ENCODE measurements at regions not wholly inside any gene's neighbourhood (a gene's known extent, or its start where the extent isn't known, plus 50 kb on each side); places are given as distances from the start of the nearest gene placed in this dataset.

DNA sequence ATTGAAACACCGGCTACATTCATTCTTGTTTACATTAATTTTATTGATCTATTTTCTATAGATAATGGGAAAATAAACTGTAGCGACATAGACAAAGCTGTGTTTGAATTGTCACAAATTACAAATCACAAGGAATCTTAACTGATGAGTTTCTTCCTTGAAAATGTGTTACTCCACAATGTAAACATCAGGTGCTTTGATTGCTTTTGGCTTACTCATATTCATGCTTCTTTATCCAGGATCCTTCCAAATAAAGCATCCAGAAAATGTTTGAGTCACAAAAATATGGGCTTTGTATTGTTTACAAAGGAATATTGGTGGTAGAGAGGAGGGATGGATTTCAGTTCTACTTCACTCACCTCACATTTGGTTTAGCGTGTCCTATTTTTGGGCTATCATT lies 64.0 kb downstream of the BMP2 start:
- in situ Hi-C loops (cut with MboI; ENCODE audit: low pct_unique_long_range_greater_than_20kb, low sequenced_read_pairs) = no loop called here
- no peak for DNase-seq

DNA sequence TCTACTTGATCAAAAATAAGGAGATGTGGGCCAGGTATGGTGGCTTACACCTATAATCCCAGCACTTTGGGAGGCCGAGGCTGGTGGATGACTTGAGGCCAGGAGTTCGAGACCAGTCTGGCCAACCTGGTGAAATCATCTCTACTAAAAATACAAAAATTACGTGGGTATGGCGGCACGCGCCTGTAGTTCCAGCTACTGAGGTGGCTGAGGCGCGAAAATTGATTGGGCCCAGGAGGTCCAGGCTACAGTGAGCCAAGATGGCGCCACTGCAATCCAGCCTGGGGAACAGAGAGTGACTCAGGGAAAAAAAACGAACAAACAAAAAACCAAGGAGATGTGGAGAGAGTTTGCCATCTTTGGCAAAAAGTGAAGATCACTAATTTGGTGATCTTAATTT lies 65.3 kb downstream of the BMP2 start:
- in situ Hi-C loops (cut with MboI; ENCODE audit: low pct_unique_long_range_greater_than_20kb, low sequenced_read_pairs) = no loop called here

DNA sequence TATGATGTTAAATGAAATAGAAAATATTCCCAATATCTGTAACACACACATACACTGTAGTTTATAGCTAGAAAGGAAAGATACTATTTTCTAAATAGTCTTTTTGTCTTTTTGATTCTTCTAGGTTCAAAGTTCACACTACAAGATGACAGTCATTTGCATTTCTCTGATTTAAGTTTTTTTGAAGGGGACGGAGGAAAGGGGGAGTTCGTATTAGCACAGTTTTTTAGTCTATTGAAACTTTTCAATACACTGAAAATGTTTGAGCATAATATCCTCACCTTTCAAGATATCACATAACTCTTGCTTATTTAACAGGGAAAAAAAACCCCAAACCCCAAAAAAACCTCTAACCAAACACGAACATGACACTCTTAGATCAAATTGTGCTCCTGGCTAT lies 68.1 kb downstream of the BMP2 start:
- in situ Hi-C loops (cut with MboI; ENCODE audit: low pct_unique_long_range_greater_than_20kb, low sequenced_read_pairs) = no loop called here
- DNase-seq = no peak

More for the DNA sequence above, 65.3 kb downstream of the BMP2 start:
- DNase-seq = no peak

DNA sequence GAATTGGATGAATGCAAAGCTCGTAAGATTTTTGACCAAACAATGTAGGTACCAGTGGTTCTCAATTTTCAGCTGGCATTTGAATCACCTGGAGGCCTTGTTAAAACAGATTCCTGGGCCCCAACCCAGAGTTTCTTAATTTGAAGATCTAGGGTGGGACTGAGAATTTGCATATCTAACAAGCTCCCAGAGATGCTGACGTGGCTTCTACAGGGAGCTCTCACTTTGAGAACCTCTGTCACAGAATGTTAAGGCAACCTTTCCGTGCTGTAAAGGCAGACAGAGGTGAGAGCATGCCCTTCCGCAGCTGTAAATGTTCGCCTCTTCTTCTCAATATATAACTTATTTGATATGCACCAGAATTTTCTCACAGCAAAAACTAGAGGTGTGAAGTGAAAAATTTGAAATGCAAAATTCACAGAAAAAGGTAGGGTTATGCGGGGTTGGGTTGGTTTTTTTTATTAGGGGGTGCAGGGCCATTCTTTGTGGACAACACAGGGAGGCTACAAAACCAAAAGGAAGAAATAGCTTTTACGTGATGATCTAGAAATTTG lies 69.4 kb downstream of the BMP2 start:
- DNase-seq = no peak
- in situ Hi-C loops (cut with MboI; ENCODE audit: low pct_unique_long_range_greater_than_20kb, low sequenced_read_pairs) = no loop called here

DNA sequence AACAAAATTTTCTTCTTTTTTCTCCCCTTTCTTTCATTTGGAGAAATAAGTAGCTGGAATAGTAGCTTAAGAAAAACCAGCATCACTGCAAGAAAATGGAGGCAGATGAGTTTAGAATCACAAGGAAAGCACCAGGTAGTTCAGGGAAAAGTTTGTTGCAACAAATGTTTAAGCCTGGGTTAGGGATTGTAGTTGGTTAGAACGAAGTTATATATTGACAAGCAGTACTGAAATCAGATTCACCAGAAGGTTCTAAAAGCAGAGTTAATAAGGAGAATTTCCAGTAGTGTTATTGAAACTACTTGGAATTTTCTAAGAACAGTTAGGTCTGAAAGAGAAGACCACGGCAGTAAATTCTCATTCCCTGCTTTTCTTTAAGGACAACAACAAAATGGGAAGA lies 70.2 kb downstream of the BMP2 start:
- in situ Hi-C loops (cut with MboI; ENCODE audit: low pct_unique_long_range_greater_than_20kb, low sequenced_read_pairs) = no loop called here
- no peak for DNase-seq

DNA sequence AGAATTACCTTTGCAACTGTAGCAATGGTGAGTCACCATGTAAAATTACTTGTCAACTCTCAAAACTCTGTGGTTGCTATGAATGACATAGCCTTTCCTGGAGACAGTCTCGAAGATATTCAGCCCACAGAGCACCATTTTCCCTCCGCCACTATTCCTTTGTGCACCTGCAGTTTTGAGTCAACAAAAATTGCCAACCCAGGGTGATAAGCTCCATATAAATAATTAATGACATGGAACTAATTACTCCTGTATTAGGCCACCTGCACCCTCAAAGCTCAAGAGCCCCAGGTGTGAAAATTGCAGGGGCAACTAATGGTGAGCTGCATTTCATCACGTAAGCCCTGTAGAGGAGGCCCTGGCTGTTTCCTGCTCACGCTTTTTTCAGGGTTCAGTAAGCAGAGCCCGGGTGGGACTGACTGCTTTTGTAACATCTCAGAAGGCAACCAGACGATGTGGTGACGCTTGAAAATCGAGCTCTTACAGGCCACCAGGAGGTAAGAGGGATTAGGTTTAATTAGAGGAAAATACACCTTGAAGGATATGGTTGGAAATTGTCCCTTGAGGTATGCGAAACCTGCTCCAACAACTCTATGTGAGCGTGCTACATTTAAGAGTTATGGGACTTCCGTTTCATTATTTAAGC lies 70.8 kb downstream of the BMP2 start:
- no peak for DNase-seq
- in situ Hi-C loops (cut with MboI; ENCODE audit: low pct_unique_long_range_greater_than_20kb, low sequenced_read_pairs) = no loop called here

DNA sequence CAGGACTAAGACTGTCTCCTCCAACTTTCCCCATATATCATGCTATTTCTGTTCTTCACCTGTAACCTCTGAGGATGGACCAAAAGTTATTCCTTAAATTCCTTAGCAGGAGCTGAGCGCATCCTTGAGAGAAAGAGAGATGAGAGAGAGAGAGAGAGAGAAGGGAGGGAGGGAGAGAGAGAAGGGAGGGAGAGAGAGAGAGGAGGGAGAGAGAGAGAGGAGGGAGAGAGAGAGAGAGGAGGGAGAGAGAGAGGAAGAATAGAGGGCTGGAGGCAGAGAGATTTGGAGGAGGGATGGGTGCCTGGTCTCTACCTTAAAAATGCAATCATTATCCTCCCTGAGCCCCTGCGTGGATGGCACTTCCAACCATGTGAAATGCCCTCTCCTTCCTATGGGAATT lies 73.6 kb downstream of the BMP2 start:
- in situ Hi-C loops (cut with MboI; ENCODE audit: low pct_unique_long_range_greater_than_20kb, low sequenced_read_pairs) = no loop called here
- DNase-seq = no peak

DNA sequence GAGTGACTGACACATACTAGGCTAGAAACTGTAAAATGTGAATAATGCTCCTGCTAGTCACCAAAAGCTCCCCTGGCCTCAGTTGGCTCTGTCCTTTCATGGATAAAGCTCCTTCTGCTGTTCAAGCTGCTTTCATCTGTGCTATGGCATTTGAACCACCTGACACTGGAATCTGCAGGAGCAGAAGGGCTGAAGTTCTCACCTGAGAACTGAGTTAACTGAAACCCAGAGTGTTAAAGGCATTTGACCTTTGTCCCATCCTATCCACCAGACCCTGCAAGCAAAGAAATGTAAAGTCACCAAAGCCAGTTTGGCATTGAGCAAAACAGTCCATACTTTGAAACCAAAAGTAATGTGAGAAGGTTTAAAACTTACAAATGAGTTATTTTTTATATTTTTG lies 77.7 kb downstream of the BMP2 start:
- in situ Hi-C loops (cut with MboI; ENCODE audit: low pct_unique_long_range_greater_than_20kb, low sequenced_read_pairs) = no loop called here
- DNase-seq = no peak

DNA sequence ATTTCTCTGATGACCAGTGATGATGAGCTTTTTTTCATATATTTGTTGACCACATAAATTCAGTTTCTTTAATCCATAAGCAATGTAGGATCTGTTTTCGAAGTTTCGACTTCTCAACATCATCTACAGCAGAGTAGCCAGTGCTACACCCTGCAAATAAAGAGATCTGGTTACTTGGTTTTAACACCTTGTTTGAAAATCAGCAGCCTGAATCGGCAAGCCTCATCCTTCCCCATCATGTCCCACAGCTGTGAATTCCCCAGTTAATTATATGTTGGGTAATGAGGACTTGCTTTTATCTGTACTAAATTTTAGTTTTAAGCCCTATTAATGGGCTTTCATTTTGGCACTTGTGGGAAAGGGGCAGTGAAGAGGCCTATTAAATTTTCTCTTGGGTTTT lies 80.6 kb downstream of the BMP2 start:
- in situ Hi-C loops (cut with MboI; ENCODE audit: low pct_unique_long_range_greater_than_20kb, low sequenced_read_pairs) = no loop called here
- no peak for DNase-seq

DNA sequence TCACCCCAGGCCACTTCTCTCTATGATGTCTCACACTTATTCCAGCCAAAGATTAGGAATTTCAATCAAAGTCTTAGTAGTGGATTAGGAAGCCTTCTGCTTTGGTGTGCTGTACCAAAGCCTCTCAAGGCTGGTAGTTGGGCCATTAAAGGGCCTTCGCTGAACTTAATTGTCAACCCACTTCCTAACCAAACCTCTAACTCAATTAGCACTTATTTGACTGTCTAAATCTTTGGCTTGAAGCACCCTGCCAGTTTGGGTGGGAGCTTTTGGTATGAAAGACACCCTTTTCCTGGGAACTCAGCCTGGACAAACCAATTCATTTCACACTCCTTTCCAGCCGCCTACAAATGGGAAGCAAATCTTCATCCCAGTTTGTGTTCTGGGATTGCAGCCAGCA lies 81.5 kb downstream of the BMP2 start:
- in situ Hi-C loops (cut with MboI; ENCODE audit: low pct_unique_long_range_greater_than_20kb, low sequenced_read_pairs) = no loop called here
- DNase-seq = no peak

DNA sequence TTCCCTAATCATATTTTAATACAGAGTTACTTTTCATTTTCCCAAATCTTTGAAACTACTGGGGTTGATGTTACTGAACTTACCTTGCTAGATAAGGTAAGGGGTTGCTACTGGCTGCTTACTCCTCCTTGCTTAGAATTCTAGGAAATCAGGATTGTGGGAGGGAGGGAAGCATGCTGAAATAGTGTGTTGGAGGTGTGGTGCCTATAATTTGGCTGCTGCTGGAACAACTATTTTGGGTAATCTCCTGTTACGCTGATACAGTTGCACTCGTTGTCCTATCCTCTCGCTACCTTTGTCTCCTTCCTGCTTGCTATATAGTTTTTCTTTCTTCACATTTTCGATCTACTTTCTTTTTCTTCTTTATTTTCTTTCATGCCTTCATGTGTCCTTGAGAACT lies 83.7 kb downstream of the BMP2 start:
- DNase-seq = no peak
- in situ Hi-C loops (cut with MboI; ENCODE audit: low pct_unique_long_range_greater_than_20kb, low sequenced_read_pairs) = no loop called here

DNA sequence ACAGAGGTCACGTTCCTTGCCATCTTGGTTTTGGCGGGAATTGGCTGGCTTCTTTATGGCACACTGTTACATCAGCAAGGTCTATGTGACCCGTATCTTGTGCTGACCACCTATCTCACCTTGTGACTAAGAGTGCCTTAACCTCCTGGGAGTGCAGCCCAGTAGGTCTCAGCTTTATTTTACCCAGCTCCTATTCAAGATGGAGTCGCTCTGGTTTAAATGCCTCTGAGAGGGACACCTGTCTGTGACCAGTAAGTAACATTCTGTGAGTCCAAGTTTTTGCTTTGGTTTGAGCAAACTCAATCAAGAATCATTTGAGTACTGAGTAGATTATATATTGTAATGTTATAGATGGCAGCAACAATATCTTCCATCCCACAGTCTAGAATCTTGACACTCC lies 85.0 kb downstream of the BMP2 start:
- in situ Hi-C loops (cut with MboI; ENCODE audit: low pct_unique_long_range_greater_than_20kb, low sequenced_read_pairs) = no loop called here
- DNase-seq = no peak

DNA sequence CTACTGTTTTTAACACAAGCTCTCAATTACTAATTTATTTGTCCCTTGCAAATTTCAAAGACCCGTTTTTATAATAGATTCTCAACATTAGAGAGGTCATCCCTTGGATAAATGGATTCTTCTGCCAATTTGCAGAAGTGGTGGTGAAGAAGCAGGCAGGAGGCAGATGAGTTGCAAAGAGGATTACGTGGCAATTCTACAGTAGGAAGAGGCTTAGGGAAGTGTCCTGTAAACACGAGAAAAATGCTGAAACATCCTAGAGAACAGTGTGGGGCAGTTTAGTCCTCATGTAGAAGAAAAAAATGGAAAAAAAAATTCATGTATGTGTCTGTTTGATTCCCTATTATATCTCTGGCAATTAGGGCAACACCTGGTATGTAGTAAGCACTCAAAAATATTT lies 87.6 kb downstream of the BMP2 start:
- in situ Hi-C loops (cut with MboI; ENCODE audit: low pct_unique_long_range_greater_than_20kb, low sequenced_read_pairs) = no loop called here

DNA sequence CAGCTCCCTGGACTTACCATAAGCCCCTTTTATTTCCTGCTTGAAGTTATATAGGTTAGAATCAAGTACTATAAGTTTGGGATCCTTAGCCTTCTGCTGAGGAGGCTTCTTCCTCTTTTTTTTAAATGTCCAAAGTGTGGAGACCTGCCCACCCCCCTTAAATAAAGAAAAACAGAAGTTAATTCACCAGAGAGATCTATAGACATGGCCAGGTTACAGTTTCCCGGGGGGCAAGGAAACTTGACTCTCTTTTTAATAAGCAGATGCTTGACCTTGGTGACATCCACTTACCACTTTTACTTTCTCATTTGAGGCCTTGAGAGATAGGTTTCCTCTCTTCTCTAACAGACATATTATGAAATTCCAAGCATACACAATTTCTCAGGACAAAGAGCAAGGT lies 88.3 kb downstream of the BMP2 start:
- in situ Hi-C loops (cut with MboI; ENCODE audit: low pct_unique_long_range_greater_than_20kb, low sequenced_read_pairs) = no loop called here
- DNase-seq = peak; percentile 0

More for the DNA sequence above, 87.6 kb downstream of the BMP2 start:
- DNase-seq = no peak

DNA sequence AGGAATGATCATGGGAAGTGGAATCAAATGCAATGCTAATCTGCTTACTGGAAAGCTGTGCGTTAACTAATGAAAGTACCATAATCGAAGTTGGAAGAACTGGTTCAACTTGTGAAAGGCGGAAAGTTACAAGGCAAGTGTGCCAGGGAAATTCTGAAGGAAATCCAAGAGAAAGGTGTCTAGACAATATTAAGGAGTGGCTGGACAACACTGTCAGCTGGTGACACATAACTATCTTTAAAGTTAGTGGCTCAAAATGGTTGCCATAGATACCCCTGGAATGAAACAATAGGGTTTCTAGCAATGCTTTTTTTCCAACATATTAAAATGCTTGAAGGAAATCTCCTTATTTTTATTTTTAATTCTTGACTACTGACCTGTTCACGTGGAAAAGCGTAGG lies 90.4 kb downstream of the BMP2 start:
- no peak for DNase-seq
- in situ Hi-C loops (cut with MboI; ENCODE audit: low pct_unique_long_range_greater_than_20kb, low sequenced_read_pairs) = no loop called here

DNA sequence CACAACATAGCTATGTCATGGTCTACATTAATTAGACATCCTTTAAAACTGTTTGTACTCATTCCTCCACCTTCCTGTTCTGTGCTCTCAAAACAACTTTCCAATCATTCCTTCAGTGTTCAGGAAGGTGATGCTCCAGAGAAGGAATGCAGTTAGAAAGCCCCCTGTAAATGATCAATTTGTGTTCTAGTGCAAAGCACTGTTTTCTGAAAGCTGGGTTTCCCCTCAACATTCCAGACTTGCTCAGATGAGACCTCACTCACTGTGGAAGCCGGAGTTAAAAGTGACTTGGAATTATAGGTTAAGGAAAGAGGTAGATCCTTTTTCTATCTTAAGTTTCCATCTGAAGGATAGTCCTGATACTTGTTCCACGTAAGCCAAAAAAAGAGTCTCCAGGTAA lies 95.9 kb downstream of the BMP2 start:
- in situ Hi-C loops (cut with MboI; ENCODE audit: low pct_unique_long_range_greater_than_20kb, low sequenced_read_pairs) = no loop called here
- DNase-seq = no peak

DNA sequence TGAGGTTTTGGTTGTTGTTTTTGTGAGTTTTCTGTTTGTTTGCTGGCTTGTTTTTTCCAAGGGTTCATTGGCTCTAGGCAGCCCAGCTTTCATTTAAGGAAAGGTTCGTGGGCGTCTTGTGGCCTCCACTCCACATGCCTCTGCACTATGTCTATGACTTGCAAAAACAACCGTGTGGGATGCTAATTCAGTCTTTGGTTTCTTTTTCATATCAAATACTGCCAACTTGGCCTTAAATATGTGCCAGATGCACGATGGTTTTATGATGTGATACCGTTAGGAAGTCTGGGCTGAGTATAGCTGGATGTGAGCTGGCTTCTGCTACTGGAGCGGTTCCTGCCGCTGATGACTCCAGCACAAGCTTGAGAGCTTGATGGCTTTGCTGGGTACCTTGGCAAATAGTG lies 96.3 kb downstream of the BMP2 start:
- in situ Hi-C loops (cut with MboI; ENCODE audit: low pct_unique_long_range_greater_than_20kb, low sequenced_read_pairs) = no loop called here
- DNase-seq = no peak

DNA sequence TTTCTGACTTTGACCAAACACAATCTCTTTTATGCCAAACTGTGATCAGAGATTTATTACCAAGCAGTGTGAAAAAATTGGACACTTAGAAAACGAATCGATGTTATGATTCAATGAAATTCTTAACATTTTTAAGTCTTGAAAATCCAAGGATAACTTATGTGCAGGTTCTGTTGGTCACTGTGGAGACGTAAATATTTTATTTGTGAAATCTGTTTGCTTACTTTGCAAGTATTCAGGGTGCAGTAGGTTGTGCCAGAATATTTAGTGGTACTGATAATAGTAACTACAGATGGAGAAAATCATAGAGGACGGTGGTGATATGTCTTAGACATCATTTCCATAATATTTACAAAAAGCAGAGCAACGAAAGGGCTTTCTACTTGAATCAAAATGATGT lies 97.3 kb downstream of the BMP2 start:
- no peak for DNase-seq
- in situ Hi-C loops (cut with MboI; ENCODE audit: low pct_unique_long_range_greater_than_20kb, low sequenced_read_pairs) = no loop called here

DNA sequence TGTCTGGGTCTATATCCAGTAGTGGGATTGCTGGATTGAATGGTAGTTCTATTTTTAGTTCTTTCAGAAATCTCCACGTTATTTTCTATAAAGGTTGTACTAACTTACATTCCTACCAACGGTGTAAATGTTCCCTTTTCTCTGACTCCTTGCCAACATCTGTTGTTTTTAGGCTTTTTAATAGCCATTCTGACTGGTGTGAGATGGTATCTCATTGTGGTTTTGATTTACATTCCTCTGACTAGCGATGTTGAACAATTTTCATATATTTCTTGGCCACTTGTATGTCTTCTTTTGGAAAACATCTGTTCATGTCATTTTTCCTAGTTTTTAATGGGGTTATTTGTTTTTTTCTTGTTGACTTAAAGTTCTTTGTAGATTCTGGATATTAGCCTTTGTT lies 99.3 kb downstream of the BMP2 start:
- in situ Hi-C loops (cut with MboI; ENCODE audit: low pct_unique_long_range_greater_than_20kb, low sequenced_read_pairs) = no loop called here

DNA sequence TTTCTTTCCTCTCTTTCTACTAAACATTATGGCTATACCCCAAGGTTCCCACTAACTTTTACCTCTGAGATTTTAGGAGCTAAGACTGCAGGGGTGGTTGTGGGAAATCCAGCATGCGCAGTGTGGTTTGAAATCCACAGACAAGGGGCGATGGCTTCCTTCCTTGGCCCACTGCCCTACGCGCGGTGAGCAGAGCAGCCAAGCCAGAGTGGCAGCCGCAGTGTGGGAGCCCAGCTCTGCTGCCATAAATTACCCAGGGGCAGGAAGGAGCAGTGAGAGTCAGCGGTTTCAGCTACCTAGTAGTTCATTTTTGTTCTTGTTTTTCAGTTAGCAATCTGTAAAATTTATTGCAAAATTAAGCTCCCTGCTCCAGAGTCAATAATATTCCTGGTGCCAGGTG lies 101.4 kb downstream of the BMP2 start:
- in situ Hi-C loops (cut with MboI; ENCODE audit: low pct_unique_long_range_greater_than_20kb, low sequenced_read_pairs) = no loop called here
- no peak for DNase-seq

More for the DNA sequence above, 99.3 kb downstream of the BMP2 start:
- DNase-seq = no peak

DNA sequence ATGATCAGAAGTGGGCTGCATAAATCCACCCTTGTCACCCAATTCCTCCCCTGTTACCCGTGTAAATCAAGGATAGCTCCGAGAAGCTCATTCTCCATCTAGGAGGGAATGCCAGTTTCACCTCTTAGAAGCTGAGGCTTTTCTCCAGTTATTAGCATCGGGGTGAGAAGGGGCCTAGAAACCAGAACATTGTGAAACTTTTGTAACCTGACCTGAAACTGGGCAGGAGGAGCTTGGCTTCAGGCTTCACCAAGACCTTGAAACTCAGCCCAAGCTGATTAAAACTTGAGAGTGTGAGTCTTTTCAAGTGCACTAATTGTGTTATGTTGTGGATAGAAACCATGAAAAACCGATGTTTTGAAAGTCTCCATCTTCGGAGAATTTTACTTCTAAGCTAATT lies 103.1 kb downstream of the BMP2 start:
- in situ Hi-C loops (cut with MboI; ENCODE audit: low pct_unique_long_range_greater_than_20kb, low sequenced_read_pairs) = no loop called here
- no peak for DNase-seq
